ENCODE measurements at regions not wholly inside any gene's neighbourhood (a gene's known extent, or its start where the extent isn't known, plus 50 kb on each side); places are given as distances from the start of the nearest gene placed in this dataset.

DNA sequence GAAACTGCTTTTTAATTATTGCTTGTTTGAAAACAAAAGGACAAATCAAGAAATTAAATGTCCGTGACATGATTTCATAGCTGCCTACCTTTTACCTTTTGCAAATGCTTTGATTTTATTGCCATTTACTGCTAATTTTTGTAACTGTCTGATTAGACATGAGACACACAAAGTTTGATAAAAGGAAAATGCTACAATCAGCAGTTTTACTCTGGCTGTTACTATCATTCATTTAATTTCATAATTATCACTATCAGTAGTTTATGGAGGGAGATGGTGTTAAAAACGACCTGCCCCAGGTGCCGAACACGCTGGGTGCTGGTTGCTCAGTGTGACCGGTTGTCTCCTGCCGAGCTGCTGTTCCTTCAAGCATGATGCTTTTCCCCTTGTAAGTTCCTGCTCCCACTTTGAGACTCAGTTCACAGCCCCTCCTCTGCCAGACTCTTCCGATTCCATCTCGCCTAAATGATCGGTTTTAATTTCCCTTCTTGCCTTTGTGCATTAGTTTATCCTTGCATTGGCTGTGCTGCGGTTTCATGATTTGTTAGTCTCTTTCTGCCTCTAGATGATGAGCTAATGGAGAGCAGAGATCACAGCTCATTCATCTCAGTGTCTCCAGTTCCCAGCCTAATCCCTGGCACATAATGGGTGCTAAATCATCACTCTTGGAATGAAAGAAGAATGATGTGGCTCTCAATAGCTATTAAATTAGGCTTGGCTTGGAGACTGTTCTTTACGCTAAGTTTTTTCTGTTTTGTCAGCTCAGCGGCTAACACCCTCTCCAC is 110.6 kb downstream of the PFKFB3 start:
- no peak overlapping the region for H3K4me3 Mint-ChIP-seq
- no peaks in the 10 kb centered on the region for H3K4me1 Mint-ChIP-seq (ENCODE audit: low read depth)
- no peak overlapping the region for H3K27ac Mint-ChIP-seq
- no peak overlapping the region for H3K27ac ChIP-seq (ENCODE audit: low read depth in 1 of 2, low read length in 2 of 2)
- no peaks in the 10 kb centered on the region for H3K9me3 ChIP-seq (ENCODE audit: control insufficient read depth in 1 of 2, insufficient read depth in 1 of 2, low read length in 2 of 2)
- CTCF ChIA-PET, result interaction anchor here (1.3 kb wide), 1 partner anchor 11 kb away, joined by 3 read pairs; no protein-coding TSS in a partner anchor
- ATAC-seq (ENCODE audit: poor library complexity), result no peak
- POLR2A ChIA-PET, result interaction anchor here (0.7 kb wide), 1 partner anchor 35 kb away, joined by 4 read pairs; no protein-coding TSS in a partner anchor
- no peaks in the 10 kb centered on the region for H3K27me3 Mint-ChIP-seq
- no peaks in the 10 kb centered on the region for H3K9me3 Mint-ChIP-seq
- H3K4me3 ChIP-seq (ENCODE audit: low read length), result no peak overlapping the region
- DNase-seq, result no peak
- intact Hi-C loops (cut with DNase I, micrococcal nuclease), result no loop called here
- no peaks in the 10 kb centered on the region for H3K36me3 ChIP-seq (ENCODE audit: insufficient read depth, low read length)
- no peaks in the 10 kb centered on the region for H3K36me3 Mint-ChIP-seq (ENCODE audit: low read depth)
- peaks cover 0 to 3% of the 10 kb centered on the region in 2 experiments for H3K27me3 ChIP-seq (ENCODE audit: control insufficient read depth in 1 of 2, insufficient read depth in 2 of 2, low read length in 2 of 2)
- no peaks in the 10 kb centered on the region for H3K4me1 ChIP-seq (ENCODE audit: insufficient read depth, low read length)
- TF ChIP-seq, protein P1, sequence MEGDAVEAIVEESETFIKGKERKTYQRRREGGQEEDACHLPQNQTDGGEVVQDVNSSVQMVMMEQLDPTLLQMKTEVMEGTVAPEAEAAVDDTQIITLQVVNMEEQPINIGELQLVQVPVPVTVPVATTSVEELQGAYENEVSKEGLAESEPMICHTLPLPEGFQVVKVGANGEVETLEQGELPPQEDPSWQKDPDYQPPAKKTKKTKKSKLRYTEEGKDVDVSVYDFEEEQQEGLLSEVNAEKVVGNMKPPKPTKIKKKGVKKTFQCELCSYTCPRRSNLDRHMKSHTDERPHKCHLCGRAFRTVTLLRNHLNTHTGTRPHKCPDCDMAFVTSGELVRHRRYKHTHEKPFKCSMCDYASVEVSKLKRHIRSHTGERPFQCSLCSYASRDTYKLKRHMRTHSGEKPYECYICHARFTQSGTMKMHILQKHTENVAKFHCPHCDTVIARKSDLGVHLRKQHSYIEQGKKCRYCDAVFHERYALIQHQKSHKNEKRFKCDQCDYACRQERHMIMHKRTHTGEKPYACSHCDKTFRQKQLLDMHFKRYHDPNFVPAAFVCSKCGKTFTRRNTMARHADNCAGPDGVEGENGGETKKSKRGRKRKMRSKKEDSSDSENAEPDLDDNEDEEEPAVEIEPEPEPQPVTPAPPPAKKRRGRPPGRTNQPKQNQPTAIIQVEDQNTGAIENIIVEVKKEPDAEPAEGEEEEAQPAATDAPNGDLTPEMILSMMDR (IDR thresholded peaks at IDR 0.05), result no peak

DNA sequence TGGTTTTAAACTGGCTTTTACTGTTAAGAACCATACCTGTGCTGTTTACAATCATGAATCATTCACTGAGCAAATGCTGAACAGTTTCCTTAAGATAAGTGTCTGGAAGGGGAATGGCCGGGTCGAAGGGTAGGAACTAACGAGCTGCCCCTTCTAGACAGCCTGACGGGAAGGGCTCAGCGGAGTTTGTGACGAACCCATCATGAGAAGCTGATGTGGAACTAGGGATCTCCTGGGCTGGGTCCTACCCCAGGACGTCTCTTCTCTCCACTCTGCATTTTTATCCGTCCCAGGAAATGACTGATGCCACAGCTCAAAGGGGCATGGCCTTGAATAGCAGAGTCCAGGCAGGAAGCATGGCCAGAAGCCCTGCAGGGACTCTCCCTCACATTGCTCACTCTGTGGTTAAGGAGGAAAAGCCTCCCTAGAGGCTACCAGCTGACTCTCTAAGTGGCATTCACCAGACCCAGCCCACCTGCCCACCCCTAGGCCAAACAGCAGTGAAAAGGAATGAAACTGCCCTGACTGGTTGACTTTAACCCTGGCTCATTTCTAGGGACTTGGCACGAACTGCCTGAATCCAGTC is 112.0 kb downstream of the PFKFB3 start:
- TF ChIP-seq, protein P1 (IDR thresholded peaks at IDR 0.05), result no peak
- Mint-ChIP-seq H3K4me1 (ENCODE audit: low read depth) (no peaks in the 10 kb centered on the region), H3K27me3 (no peaks in the 10 kb centered on the region), H3K36me3 (ENCODE audit: low read depth) (no peaks in the 10 kb centered on the region), H3K27ac (no peak overlapping the region), H3K9me3 (no peaks in the 10 kb centered on the region), H3K4me3 (no peak overlapping the region)
- H3K4me1 ChIP-seq (ENCODE audit: insufficient read depth, low read length), result no peaks in the 10 kb centered on the region
- no peaks in the 10 kb centered on the region for H3K9me3 ChIP-seq (ENCODE audit: control insufficient read depth in 1 of 2, insufficient read depth in 1 of 2, low read length in 2 of 2)
- peaks cover 0 to 3% of the 10 kb centered on the region in 2 experiments for H3K27me3 ChIP-seq (ENCODE audit: control insufficient read depth in 1 of 2, insufficient read depth in 2 of 2, low read length in 2 of 2)
- no peak overlapping the region for H3K27ac ChIP-seq (ENCODE audit: low read depth in 1 of 2, low read length in 2 of 2)
- ChIA-PET CTCF (no interaction called here), POLR2A (no interaction called here)
- ATAC-seq (ENCODE audit: poor library complexity), result no peak
- DNase-seq, result no peak
- no peaks in the 10 kb centered on the region for H3K36me3 ChIP-seq (ENCODE audit: insufficient read depth, low read length)
- H3K4me3 ChIP-seq (ENCODE audit: low read length), result no peak overlapping the region
- intact Hi-C loops (cut with DNase I, micrococcal nuclease), result no loop called here

DNA sequence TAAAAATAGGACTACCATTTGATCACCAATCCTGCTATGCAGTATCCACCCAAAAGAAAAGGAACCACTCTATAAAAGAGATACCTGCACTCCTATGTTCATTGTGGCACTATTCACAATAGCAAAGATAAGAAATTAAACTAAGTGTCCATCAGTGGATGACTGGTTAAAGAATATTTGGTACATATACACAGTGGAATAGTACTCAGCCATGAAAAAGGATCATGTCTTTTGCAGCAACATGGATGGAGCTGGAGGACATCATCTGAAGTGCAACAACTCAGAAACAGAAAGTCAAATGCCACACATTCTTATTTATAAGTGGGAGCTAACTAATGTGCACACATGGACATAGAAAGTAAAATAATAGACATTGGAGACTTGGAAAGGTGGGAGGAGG is 116.4 kb downstream of the PFKFB3 start:
- no peak overlapping the region for H3K27ac Mint-ChIP-seq
- no peak for ATAC-seq (ENCODE audit: poor library complexity)
- no peaks in the 10 kb centered on the region for H3K4me1 ChIP-seq (ENCODE audit: insufficient read depth, low read length)
- no peaks in the 10 kb centered on the region for H3K27me3 ChIP-seq (ENCODE audit: control insufficient read depth in 1 of 2, insufficient read depth in 2 of 2, low read length in 2 of 2)
- no peak overlapping the region for H3K4me3 Mint-ChIP-seq
- H3K4me3 ChIP-seq (ENCODE audit: low read length), result no peak overlapping the region
- H3K27me3 Mint-ChIP-seq, result no peaks in the 10 kb centered on the region
- no peaks in the 10 kb centered on the region for H3K9me3 ChIP-seq (ENCODE audit: control insufficient read depth in 1 of 2, insufficient read depth in 1 of 2, low read length in 2 of 2)
- POLR2A ChIA-PET, result no interaction called here
- TF ChIP-seq, protein P1 (IDR thresholded peaks at IDR 0.05), result no peak
- no peaks in the 10 kb centered on the region for H3K4me1 Mint-ChIP-seq (ENCODE audit: low read depth)
- no peaks in the 10 kb centered on the region for H3K36me3 Mint-ChIP-seq (ENCODE audit: low read depth)
- CTCF ChIA-PET, result no interaction called here
- H3K9me3 Mint-ChIP-seq, result no peaks in the 10 kb centered on the region
- no peaks in the 10 kb centered on the region for H3K36me3 ChIP-seq (ENCODE audit: insufficient read depth, low read length)
- H3K27ac ChIP-seq (ENCODE audit: low read depth in 1 of 2, low read length in 2 of 2), result no peak overlapping the region
- DNase-seq, result no peak
- intact Hi-C loops (cut with DNase I, micrococcal nuclease), result no loop called here
